DND-41 (cell line): ENCODE measurements at regions not wholly inside any gene's neighbourhood (a gene's known extent, or its start where the extent isn't known, plus 50 kb on each side); places are given as distances from the start of the nearest gene placed in this dataset.

Source experiments
- EZH2 ChIP-seq: IDR thresholded peaks from 3 replicates; pipeline ENCODE4 v1.6.1; 2012; ENCODE audit warnings: borderline replicate concordance, low read depth, mild to moderate bottlenecking, moderate library complexity, low read length, inconsistent platforms; ENCODE audit not compliant: severe bottlenecking
- TF ChIP-seq, protein P1 (sequence below): IDR thresholded peaks from 2 replicates; pipeline ENCODE4 v1.5.1; 2012; ENCODE audit warnings: borderline replicate concordance, low read length, moderate library complexity, mild to moderate bottlenecking; ENCODE audit not compliant: poor library complexity, severe bottlenecking; ENCODE audit errors: extremely low read depth

DNA sequence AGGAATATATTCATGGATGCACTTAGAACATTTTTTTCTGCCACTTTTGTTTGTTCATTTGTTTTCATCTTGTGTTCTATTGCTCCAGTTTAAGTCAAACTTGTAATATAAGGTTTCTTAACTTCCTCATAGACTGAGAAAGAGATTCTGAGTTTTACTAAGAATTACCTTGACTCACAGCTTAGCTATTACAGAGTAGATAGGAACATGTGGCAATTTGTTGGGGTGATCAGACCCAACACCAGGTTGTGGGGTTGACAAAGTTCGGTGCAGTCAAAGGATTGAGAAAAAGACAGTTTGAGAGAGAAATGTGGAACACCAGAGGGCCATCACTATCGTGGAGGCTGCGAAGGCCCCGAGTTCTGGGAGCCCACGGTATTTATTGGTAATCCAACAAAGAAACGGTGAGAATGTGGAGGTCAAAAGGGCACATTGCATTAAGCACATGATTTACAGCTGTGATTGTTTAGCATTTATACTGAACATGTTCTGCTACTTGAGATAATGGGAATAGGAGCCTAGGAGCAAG, 2526.0 kb downstream of the PCDH9 start:
- TF ChIP-seq, protein P1, sequence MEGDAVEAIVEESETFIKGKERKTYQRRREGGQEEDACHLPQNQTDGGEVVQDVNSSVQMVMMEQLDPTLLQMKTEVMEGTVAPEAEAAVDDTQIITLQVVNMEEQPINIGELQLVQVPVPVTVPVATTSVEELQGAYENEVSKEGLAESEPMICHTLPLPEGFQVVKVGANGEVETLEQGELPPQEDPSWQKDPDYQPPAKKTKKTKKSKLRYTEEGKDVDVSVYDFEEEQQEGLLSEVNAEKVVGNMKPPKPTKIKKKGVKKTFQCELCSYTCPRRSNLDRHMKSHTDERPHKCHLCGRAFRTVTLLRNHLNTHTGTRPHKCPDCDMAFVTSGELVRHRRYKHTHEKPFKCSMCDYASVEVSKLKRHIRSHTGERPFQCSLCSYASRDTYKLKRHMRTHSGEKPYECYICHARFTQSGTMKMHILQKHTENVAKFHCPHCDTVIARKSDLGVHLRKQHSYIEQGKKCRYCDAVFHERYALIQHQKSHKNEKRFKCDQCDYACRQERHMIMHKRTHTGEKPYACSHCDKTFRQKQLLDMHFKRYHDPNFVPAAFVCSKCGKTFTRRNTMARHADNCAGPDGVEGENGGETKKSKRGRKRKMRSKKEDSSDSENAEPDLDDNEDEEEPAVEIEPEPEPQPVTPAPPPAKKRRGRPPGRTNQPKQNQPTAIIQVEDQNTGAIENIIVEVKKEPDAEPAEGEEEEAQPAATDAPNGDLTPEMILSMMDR, result no peak
- no peak for TF ChIP-seq EZH2
